Activated CD8-positive, alpha-beta T cell treated with anti-CD3 and anti-CD28 coated beads for 36 hours (primary cell): ENCODE measurements at regions not wholly inside any gene's neighbourhood (a gene's known extent, or its start where the extent isn't known, plus 50 kb on each side); places are given as distances from the start of the nearest gene placed in this dataset.

Source experiments
- ATAC-seq: fragments of 200-7000 bp; cut with Tn5 transposase; one replicate; pipeline ENCODE4 v1.10.0; 2021; ENCODE audit warnings: mild to moderate bottlenecking, moderate library complexity
- CTCF ChIA-PET: fragments of 350-600 bp; sonication (Branson Sonifier 250); formaldehyde crosslinking; loops from one replicate; lab custom pipeline; 2021; ENCODE audit warnings: antibody characterized with exemption; lab: Charles Lee
- POLR2A ChIA-PET: fragments of 350-600 bp; sonication (Branson Sonifier 250); formaldehyde crosslinking; loops from one replicate; lab custom pipeline; 2021; ENCODE audit warnings: antibody characterized with exemption; lab: Charles Lee
- DNase-seq: peaks from one replicate; pipeline ENCODE4 v3.0.0-alpha.2; 2020
- H3K27ac Mint-ChIP-seq: one replicate; pipeline ENCODE4 v1.8.0; 2021; ENCODE audit warnings: mild to moderate bottlenecking, mixed read lengths
- H3K27me3 Mint-ChIP-seq: one replicate; pipeline ENCODE4 v1.8.0; 2021; ENCODE audit warnings: mixed read lengths
- H3K36me3 Mint-ChIP-seq: one replicate; pipeline ENCODE4 v1.8.0; 2021; ENCODE audit warnings: low read depth, mixed read lengths
- H3K4me1 Mint-ChIP-seq: one replicate; pipeline ENCODE4 v1.8.0; 2021; ENCODE audit warnings: low read depth, mixed read lengths
- H3K4me3 Mint-ChIP-seq: one replicate; pipeline ENCODE4 v1.8.0; 2021; ENCODE audit warnings: mild to moderate bottlenecking, moderate library complexity, mixed read lengths
- H3K9me3 Mint-ChIP-seq: one replicate; pipeline ENCODE4 v1.8.0; 2021; ENCODE audit warnings: mixed read lengths
- CTCF ChIP-seq: fragments of 200-600 bp; IDR thresholded peaks from one replicate; pipeline ENCODE4 v1.8.0; 2022; ENCODE audit warnings: antibody characterized with exemption, mild to moderate bottlenecking
- intact Hi-C: fragments of 100-400 bp; cut with micrococcal nuclease; formaldehyde crosslinking; loops from one replicate; pipeline ENCODE4 v1.10.0; 2022

- Mint-ChIP-seq H3K27me3 (no peaks in the 10 kb centered on the region), H3K4me3 (no peak overlapping the region), H3K4me1 (no peaks in the 10 kb centered on the region), H3K27ac (no peak overlapping the region), H3K36me3 (no peaks in the 10 kb centered on the region), H3K9me3 (no peaks in the 10 kb centered on the region)
- DNase-seq: no peak
- CTCF ChIA-PET: no interaction called here
- no peak for ATAC-seq
- POLR2A ChIA-PET: no interaction called here
- intact Hi-C loops: no loop called here
- TF ChIP-seq CTCF: no peak
Observed at GRCh38 chrX:51407520-51408409, 75.1 kb downstream of the NUDT10 start.

GRCh38 chrX:51406688-51407519, 74.3 kb downstream of the NUDT10 start:
- no peak for DNase-seq
- no peak for ATAC-seq
- ChIA-PET POLR2A (no interaction called here), CTCF (no interaction called here)
- no peak for TF ChIP-seq CTCF
- Mint-ChIP-seq H3K4me3 (no peak overlapping the region), H3K9me3 (no peaks in the 10 kb centered on the region), H3K27ac (no peak overlapping the region), H3K27me3 (no peaks in the 10 kb centered on the region), H3K4me1 (no peaks in the 10 kb centered on the region), H3K36me3 (no peaks in the 10 kb centered on the region)
- intact Hi-C loops: no loop called here

GRCh38 chrX:51404445-51404844, 71.8 kb downstream of the NUDT10 start:
- Mint-ChIP-seq H3K4me3 (no peak overlapping the region), H3K27me3 (no peaks in the 10 kb centered on the region), H3K27ac (no peak overlapping the region), H3K4me1 (peaks cover 9% of the 10 kb centered on the region), H3K36me3 (no peaks in the 10 kb centered on the region), H3K9me3 (no peaks in the 10 kb centered on the region)
- POLR2A ChIA-PET: no interaction called here
- TF ChIP-seq CTCF: no peak
- DNase-seq (no peak), ATAC-seq (no peak)
- intact Hi-C loops: no loop called here
- CTCF ChIA-PET: no interaction called here

GRCh38 chrX:51395810-51396728, 63.4 kb downstream of the NUDT10 start:
- H3K4me3 Mint-ChIP-seq: peak overlapping the region; percentile 83
- DNase-seq (peak; percentile 72), ATAC-seq (peak; percentile 83)
- peak overlapping the region; percentile 93 for H3K27ac Mint-ChIP-seq
- ChIA-PET POLR2A (interaction anchor here (1.8 kb wide), 1 partner anchor 29 kb away, joined by 4 read pairs; no protein-coding TSS in a partner anchor), CTCF (interaction anchor here (0.7 to 1.1 kb wide), 3 partner anchors 27 to 61 kb away, joined by 3 to 4 read pairs (median 3); no protein-coding TSS in a partner anchor)
- H3K36me3 Mint-ChIP-seq: peaks cover 13% of the 10 kb centered on the region
- intact Hi-C loops: no loop called here
- TF ChIP-seq CTCF: peak; percentile 22
- no peaks in the 10 kb centered on the region for H3K27me3 Mint-ChIP-seq
- peaks cover 37% of the 10 kb centered on the region for H3K4me1 Mint-ChIP-seq
- H3K9me3 Mint-ChIP-seq: peaks cover 4% of the 10 kb centered on the region
